ENCODE measurements at regions not wholly inside any gene's neighbourhood (a gene's known extent, or its start where the extent isn't known, plus 50 kb on each side); places are given as distances from the start of the nearest gene placed in this dataset.

DNA sequence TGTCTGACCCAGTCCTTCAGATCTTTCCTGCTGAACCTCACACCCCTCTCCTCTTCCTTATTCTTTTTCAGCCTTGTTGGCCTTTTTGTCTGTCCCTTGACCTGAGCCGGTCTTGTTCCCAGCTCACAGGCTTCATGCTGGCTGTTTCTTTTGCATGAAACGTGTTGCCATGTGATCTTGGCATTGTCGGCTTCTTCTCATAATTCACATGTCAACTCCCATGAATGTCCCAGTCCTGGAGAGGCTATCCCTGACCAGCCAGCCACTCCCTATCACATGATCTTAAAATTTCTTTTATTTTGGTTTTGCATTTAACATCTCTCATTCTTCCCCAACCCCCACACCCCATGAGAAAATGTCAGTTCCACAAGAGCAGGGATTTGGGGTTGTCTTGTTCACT lies 131.2 kb upstream of the TSHZ2 start:
- TF ChIP-seq, protein P1, sequence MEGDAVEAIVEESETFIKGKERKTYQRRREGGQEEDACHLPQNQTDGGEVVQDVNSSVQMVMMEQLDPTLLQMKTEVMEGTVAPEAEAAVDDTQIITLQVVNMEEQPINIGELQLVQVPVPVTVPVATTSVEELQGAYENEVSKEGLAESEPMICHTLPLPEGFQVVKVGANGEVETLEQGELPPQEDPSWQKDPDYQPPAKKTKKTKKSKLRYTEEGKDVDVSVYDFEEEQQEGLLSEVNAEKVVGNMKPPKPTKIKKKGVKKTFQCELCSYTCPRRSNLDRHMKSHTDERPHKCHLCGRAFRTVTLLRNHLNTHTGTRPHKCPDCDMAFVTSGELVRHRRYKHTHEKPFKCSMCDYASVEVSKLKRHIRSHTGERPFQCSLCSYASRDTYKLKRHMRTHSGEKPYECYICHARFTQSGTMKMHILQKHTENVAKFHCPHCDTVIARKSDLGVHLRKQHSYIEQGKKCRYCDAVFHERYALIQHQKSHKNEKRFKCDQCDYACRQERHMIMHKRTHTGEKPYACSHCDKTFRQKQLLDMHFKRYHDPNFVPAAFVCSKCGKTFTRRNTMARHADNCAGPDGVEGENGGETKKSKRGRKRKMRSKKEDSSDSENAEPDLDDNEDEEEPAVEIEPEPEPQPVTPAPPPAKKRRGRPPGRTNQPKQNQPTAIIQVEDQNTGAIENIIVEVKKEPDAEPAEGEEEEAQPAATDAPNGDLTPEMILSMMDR (IDR thresholded peaks at IDR 0.05): no peak
- TF ChIP-seq POLR2AphosphoS5 (IDR thresholded peaks at IDR 0.05) (no peak), POLR2A (IDR thresholded peaks at IDR 0.05) (no peak), EP300 (IDR thresholded peaks at IDR 0.05) (no peak)
